Thyroid gland (tissue), 4 donors: ENCODE measurements at regions not wholly inside any gene's neighbourhood (a gene's known extent, or its start where the extent isn't known, plus 50 kb on each side); places are given as distances from the start of the nearest gene placed in this dataset.

ENCODE experiments used
- DNase-seq, 2 donors: peaks; one replicate each; pipeline ENCODE4 v3.0.0-alpha.2; 2019
- H3K27ac ChIP-seq, 3 donors: fragments of 200-600 bp; sonication (generic); 1 replicate in 2 of 3; 2 replicates in 1 of 3; pipeline ENCODE4 v1.5.1; 2016 to 2019; ENCODE audit warnings: mild to moderate bottlenecking in 1 of 3, moderate library complexity in 1 of 3
- H3K27me3 ChIP-seq: fragments of 200-600 bp; sonication (generic); one replicate; pipeline ENCODE4 v1.5.1; 2019
- H3K36me3 ChIP-seq, 2 donors: fragments of 200-600 bp; sonication (generic); one replicate each; pipeline ENCODE4 v1.5.1; 2016 to 2019
- H3K4me1 ChIP-seq, 2 donors: fragments of 200-600 bp; sonication (generic); one replicate each; pipeline ENCODE4 v1.5.1; 2017 to 2019
- H3K4me3 ChIP-seq, 3 donors: fragments of 200-600 bp; sonication (generic); replicated peaks in 1 of 3; 1 replicate in 2 of 3; 2 replicates in 1 of 3; pipeline ENCODE4 v1.5.1; 2016; ENCODE audit warnings: mild to moderate bottlenecking in 1 of 3
- H3K9me3 ChIP-seq: fragments of 200-600 bp; sonication (generic); one replicate; pipeline ENCODE4 v1.5.1; 2017
- POLR2A ChIP-seq, 2 donors: fragments of 450-650 bp; IDR thresholded peaks; one replicate each; pipeline ENCODE4 v1.6.1; 2017; ENCODE audit warnings: antibody characterized with exemption in 2 of 2, mild to moderate bottlenecking in 2 of 2, moderate library complexity in 1 of 2
- WGBS, 2 donors: methylation state at CpG; one replicate each; pipeline ENCODE4 v1.1.5; 2017; 5-methylcytosine and 5-hydroxymethylcytosine counted together
- intact Hi-C: fragments of 100-400 bp; cut with DNase I; formaldehyde crosslinking; loops from one replicate; pipeline ENCODE4 v1.15.1; 2023
- TF ChIP-seq, protein P1 (sequence below), 6 experiments: fragments of 200-600 bp in 3 of 6; fragments of 450-650 bp in 3 of 6; sonication (generic) in 3 of 6; IDR thresholded peaks; one replicate each; pipeline ENCODE4 v1.5.1; 2016 to 2019; ENCODE audit warnings: antibody characterized with exemption in 6 of 6, mild to moderate bottlenecking in 2 of 6, inconsistent platforms in 1 of 6, moderate library complexity in 1 of 6

DNA sequence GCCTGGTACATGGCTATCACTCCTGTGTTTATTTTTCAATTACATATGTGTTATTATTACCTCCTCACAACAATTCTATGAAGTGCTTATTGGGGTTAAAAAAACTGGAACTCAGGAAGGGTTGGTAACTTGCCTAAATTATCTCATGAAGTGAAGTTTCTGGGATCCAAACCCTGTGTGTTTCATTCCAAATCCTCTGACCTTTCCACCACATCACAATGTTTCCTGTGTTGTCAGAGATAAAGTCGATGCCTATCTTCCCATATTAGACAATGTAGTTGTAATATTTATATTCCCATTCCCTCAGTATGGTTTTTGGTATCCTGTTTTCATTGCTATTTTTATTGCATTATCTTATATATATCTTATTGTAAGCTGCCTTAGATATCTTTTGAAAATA is 269.1 kb upstream of the CFAP20DC start:
- no peaks in the 10 kb centered on the region for H3K36me3 ChIP-seq
- H3K4me1 ChIP-seq, result peaks cover 0 to 7% of the 10 kb centered on the region in 2 donors
- no peak overlapping the region for H3K4me3 ChIP-seq
- H3K9me3 ChIP-seq, result no peaks in the 10 kb centered on the region
- DNase-seq, result no peak
- no peaks in the 10 kb centered on the region for H3K27me3 ChIP-seq
- TF ChIP-seq POLR2A (IDR thresholded peaks at IDR 0.05), result no peak
- TF ChIP-seq, protein P1, sequence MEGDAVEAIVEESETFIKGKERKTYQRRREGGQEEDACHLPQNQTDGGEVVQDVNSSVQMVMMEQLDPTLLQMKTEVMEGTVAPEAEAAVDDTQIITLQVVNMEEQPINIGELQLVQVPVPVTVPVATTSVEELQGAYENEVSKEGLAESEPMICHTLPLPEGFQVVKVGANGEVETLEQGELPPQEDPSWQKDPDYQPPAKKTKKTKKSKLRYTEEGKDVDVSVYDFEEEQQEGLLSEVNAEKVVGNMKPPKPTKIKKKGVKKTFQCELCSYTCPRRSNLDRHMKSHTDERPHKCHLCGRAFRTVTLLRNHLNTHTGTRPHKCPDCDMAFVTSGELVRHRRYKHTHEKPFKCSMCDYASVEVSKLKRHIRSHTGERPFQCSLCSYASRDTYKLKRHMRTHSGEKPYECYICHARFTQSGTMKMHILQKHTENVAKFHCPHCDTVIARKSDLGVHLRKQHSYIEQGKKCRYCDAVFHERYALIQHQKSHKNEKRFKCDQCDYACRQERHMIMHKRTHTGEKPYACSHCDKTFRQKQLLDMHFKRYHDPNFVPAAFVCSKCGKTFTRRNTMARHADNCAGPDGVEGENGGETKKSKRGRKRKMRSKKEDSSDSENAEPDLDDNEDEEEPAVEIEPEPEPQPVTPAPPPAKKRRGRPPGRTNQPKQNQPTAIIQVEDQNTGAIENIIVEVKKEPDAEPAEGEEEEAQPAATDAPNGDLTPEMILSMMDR (IDR thresholded peaks at IDR 0.05), result no peak
- 53 to 85% methylated on average over 1 of the region's 1 CpG for WGBS, 2 donors
- H3K27ac ChIP-seq, result no peak overlapping the region
- intact Hi-C loops, result no loop called here

DNA sequence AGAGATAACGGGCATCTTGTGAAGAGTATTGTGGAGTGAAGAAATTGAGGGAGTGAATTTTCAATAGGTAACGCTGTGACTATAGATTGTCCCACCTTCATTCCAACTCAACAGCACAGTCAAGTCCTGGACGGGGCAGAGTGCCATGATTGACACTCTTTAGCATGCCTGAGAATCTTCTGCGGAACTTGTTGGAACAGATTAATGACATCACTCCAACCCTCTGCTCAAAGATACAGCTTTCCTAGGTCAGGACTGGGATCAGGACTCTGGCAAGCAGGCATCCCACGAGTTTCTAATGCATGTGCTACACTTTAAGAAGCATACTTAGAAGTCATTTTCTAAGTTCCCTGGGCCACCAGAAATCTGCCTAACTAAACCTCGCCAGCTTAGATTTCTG is 267.6 kb upstream of the CFAP20DC start:
- H3K4me3 ChIP-seq, result no peak overlapping the region
- DNase-seq, result no peak
- TF ChIP-seq POLR2A (IDR thresholded peaks at IDR 0.05), result no peak
- TF ChIP-seq, protein P1 (IDR thresholded peaks at IDR 0.05), result no peak
- peaks cover 0 to 7% of the 10 kb centered on the region in 2 donors for H3K4me1 ChIP-seq
- H3K27ac ChIP-seq, result no peak overlapping the region
- no peaks in the 10 kb centered on the region for H3K27me3 ChIP-seq
- no peaks in the 10 kb centered on the region for H3K9me3 ChIP-seq
- WGBS, 2 donors, result 86 to 87% methylated on average over 6 of the region's 6 CpGs
- H3K36me3 ChIP-seq, result no peaks in the 10 kb centered on the region
- intact Hi-C loops, result no loop called here

DNA sequence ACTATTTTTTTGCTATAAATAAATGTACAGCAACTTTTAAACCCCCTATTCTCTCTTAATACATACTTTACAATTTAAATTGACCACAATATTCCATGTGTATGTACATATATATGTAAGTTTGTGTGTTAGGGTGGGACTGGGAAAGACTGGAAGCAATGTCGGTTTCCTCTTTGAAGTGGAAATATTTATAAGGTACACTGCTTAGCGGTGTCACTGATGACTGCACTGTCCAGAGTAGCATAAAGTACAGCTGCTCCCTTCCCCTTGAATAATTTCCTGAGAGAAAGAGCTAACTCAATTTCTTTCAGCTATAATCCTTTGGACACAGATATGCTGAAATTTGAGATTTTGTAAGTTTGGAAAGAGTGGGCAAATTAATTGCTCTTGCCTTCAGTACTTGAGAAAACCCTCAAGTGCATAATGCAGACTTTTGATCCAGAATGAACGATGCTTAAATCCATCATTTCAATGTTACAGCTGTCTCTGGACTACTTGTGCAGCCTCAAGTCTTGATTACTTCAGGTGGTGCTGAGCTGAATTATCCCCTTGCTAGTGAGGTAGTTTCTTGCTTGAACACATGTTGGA is 267.0 kb upstream of the CFAP20DC start:
- TF ChIP-seq POLR2A (IDR thresholded peaks at IDR 0.05), result no peak
- TF ChIP-seq, protein P1 (IDR thresholded peaks at IDR 0.05), result no peak
- peaks cover 0 to 7% of the 10 kb centered on the region in 2 donors for H3K4me1 ChIP-seq
- no peak for DNase-seq
- H3K4me3 ChIP-seq, result no peak overlapping the region
- intact Hi-C loops, result no loop called here
- WGBS, 2 donors, result 22 to 36% methylated on average over 3 of the region's 3 CpGs
- H3K36me3 ChIP-seq, result no peaks in the 10 kb centered on the region
- H3K27me3 ChIP-seq, result no peaks in the 10 kb centered on the region
- H3K9me3 ChIP-seq, result no peaks in the 10 kb centered on the region
- no peak overlapping the region for H3K27ac ChIP-seq

DNA sequence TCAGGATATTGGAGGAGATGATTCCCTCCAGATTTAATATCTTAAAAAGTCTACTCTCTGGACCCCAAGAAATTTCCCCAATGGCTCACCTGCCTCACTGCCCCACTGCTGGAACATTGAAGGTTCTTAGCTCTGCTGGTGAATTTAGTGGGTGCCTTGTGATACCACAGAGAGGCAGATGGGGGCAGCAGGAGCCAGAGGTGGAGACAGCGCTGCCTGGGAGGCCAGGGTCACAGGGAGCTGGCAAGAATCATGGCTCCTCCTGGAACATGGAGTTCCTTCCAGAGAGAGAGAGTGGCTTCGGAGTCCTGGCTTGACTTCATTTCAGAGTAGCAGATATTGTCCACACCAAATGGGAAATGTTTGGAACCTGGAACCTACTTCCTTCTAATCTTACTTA is 263.5 kb upstream of the CFAP20DC start:
- Histone ChIP-seq H3K36me3 (no peaks in the 10 kb centered on the region), H3K4me1 (no peaks in the 10 kb centered on the region), H3K4me3 (no peak overlapping the region), H3K9me3 (no peaks in the 10 kb centered on the region), H3K27me3 (no peaks in the 10 kb centered on the region), H3K27ac (no peak overlapping the region)
- intact Hi-C loops, result no loop called here
- WGBS, 2 donors, result 75 to 81% methylated on average over 2 of the region's 2 CpGs
- TF ChIP-seq POLR2A (IDR thresholded peaks at IDR 0.05), result no peak
- TF ChIP-seq, protein P1 (IDR thresholded peaks at IDR 0.05), result peak in 3 of 6 experiments; percentile 27 to 48 (median 29)
- DNase-seq, result peak; percentile 45 to 57

DNA sequence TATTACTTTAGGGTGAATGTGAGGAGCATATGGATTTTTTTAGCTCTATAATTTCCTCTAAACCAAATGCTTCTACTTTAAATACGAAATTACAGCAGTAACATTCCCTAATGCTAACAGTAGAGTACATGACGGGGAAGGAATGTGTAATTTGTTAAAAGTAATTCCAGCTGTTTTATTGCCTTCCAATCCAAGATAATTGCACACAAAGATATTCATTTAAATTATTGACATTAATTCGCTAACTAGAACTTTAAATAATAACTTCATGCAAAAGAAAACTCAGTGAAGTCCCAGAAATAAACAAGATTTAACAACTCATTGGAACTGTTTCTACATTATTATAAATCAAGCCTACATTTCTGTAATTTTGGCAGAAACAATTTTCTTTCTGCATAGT is 261.4 kb upstream of the CFAP20DC start:
- Histone ChIP-seq H3K4me1 (no peaks in the 10 kb centered on the region), H3K36me3 (no peaks in the 10 kb centered on the region), H3K27ac (no peak overlapping the region), H3K27me3 (no peaks in the 10 kb centered on the region), H3K4me3 (no peak overlapping the region), H3K9me3 (no peaks in the 10 kb centered on the region)
- TF ChIP-seq POLR2A (IDR thresholded peaks at IDR 0.05), result no peak
- TF ChIP-seq, protein P1 (IDR thresholded peaks at IDR 0.05), result no peak
- 80 to 83% methylated on average over 3 of the region's 3 CpGs for WGBS, 2 donors
- no peak for DNase-seq
- intact Hi-C loops, result no loop called here
